ENCODE measurements at regions not wholly inside any gene's neighbourhood (a gene's known extent, or its start where the extent isn't known, plus 50 kb on each side); places are given as distances from the start of the nearest gene placed in this dataset.

GRCh38 chr10:120998251-120998650 lies 147.1 kb downstream of the WDR11 start:
- no peaks in the 10 kb centered on the region for H3F3A ChIP-seq (replicated peaks; ENCODE audit: insufficient read depth)
- TF ChIP-seq IRF3 (IDR thresholded peaks at IDR 0.05; ENCODE audit: low read depth, low read length), result no peak
- no peak for TF ChIP-seq MXI1 (IDR thresholded peaks at IDR 0.05; ENCODE audit: low read depth, low read length)
- TF ChIP-seq PBX3 (IDR thresholded peaks at IDR 0.05), result no peak
- no peak for TF ChIP-seq CTCF (IDR thresholded peaks at IDR 0.05)
- TF ChIP-seq POLR2AphosphoS5 (IDR thresholded peaks at IDR 0.05; ENCODE audit: low read depth, low read length), result no peak
- TF ChIP-seq SIN3A (IDR thresholded peaks at IDR 0.05; ENCODE audit: borderline replicate concordance, low read depth, low read length), result no peak
- TF ChIP-seq REST (IDR thresholded peaks at IDR 0.05; ENCODE audit: low read depth, low read length), result no peak
- TF ChIP-seq RAD21 (IDR thresholded peaks at IDR 0.05; ENCODE audit: low read length), result no peak
- no peak for TF ChIP-seq NRF1 (IDR thresholded peaks at IDR 0.05; ENCODE audit: low read depth, low read length)
- TF ChIP-seq RXRA (IDR thresholded peaks at IDR 0.05; ENCODE audit: borderline replicate concordance, low read depth), result no peak
- H3K9me3 ChIP-seq, result no peaks in the 10 kb centered on the region
- ChIA-PET CTCF (interaction anchor here (1.3 kb wide), 1 partner anchor 20 kb away, joined by 3 read pairs; no protein-coding TSS in a partner anchor), POLR2A (interaction anchor here (0.6 kb wide), 1 partner anchor 42 kb away, joined by 3 read pairs; no protein-coding TSS in a partner anchor)
- no peaks in the 10 kb centered on the region for H4K20me1 ChIP-seq (ENCODE audit: insufficient read depth)
- H3K9ac ChIP-seq, result no peak overlapping the region
- no peak overlapping the region for H2AFZ ChIP-seq (ENCODE audit: low read depth)
- H3K9me2 ChIP-seq, result no peaks in the 10 kb centered on the region
- no peaks in the 10 kb centered on the region for H3K36me3 ChIP-seq (replicated peaks in 1 of 2; ENCODE audit: control insufficient read depth in 1 of 2, insufficient read depth in 2 of 2, low read length in 1 of 2)
- H3K79me2 ChIP-seq (ENCODE audit: insufficient read depth), result no peaks in the 10 kb centered on the region
- no peaks in the 10 kb centered on the region for H3K27me3 ChIP-seq (ENCODE audit: insufficient read depth)
- H3K27ac ChIP-seq (ENCODE audit: low read depth in 2 of 2, low read length in 1 of 2), result no peak overlapping the region
- WGBS (ENCODE audit: low lambda C conversion rate), result 6% methylated on average over 3 of the region's 5 CpGs
- H3K4me2 ChIP-seq, result no peak overlapping the region
- DNase-seq, result no peak
- no peaks in the 10 kb centered on the region; a peak in 1 of 4 replicates for H3K4me1 ChIP-seq (ENCODE audit: control insufficient read depth in 1 of 2, insufficient read depth in 2 of 2, low read depth in 1 of 2, low read length in 1 of 2)
- no peak overlapping the region for H3K4me3 ChIP-seq (ENCODE audit: low read depth in 2 of 2, low read length in 1 of 2)

Measured in SK-N-SH (cell line).